GM23248 (cell line): ENCODE measurements at regions not wholly inside any gene's neighbourhood (a gene's known extent, or its start where the extent isn't known, plus 50 kb on each side); places are given as distances from the start of the nearest gene placed in this dataset.

Experiments used
- DNase-seq: peaks from one replicate; pipeline ENCODE4 v3.0.0-alpha.2; 2015
- H2AFZ ChIP-seq: fragments of 200-600 bp; sonication (generic); 2 replicates; pipeline ENCODE4 v1.6.1; 2016; ENCODE audit warnings: antibody characterized with exemption
- H3F3A ChIP-seq: fragments of 200-600 bp; sonication (generic); 2 replicates; pipeline ENCODE4 v1.6.1; 2016; ENCODE audit warnings: mild to moderate bottlenecking, antibody characterized with exemption, mixed run types; ENCODE audit not compliant: insufficient read depth
- H3K27ac ChIP-seq: fragments of 200-600 bp; sonication (generic); 2 replicates; pipeline ENCODE4 v1.5.1; 2016; ENCODE audit warnings: mild to moderate bottlenecking
- H3K27me3 ChIP-seq: fragments of 200-600 bp; sonication (generic); replicated peaks from 2 replicates; pipeline ENCODE4 v1.6.1; 2016; ENCODE audit warnings: mild to moderate bottlenecking; ENCODE audit not compliant: insufficient read depth
- H3K36me3 ChIP-seq: fragments of 200-600 bp; sonication (generic); 2 replicates; pipeline ENCODE4 v1.6.1; 2016; ENCODE audit warnings: low read depth, mild to moderate bottlenecking
- H3K4me1 ChIP-seq: fragments of 200-600 bp; sonication (generic); 2 replicates; pipeline ENCODE4 v1.6.1; 2016; ENCODE audit warnings: mild to moderate bottlenecking; ENCODE audit not compliant: insufficient read depth
- H3K4me2 ChIP-seq: fragments of 200-600 bp; sonication (generic); one replicate; pipeline ENCODE4 v1.6.1; 2016; ENCODE audit warnings: mild to moderate bottlenecking; ENCODE audit not compliant: unreplicated experiment
- H3K4me3 ChIP-seq: fragments of 200-600 bp; sonication (generic); 2 replicates; pipeline ENCODE4 v1.5.1; 2016; ENCODE audit warnings: mild to moderate bottlenecking
- H3K79me2 ChIP-seq: fragments of 200-600 bp; sonication (generic); 2 replicates; pipeline ENCODE4 v1.6.1; 2016; ENCODE audit warnings: mild to moderate bottlenecking; ENCODE audit not compliant: insufficient read depth
- H3K9ac ChIP-seq: fragments of 200-600 bp; sonication (generic); 2 replicates; pipeline ENCODE4 v1.6.1; 2016; ENCODE audit warnings: mild to moderate bottlenecking
- H3K9me2 ChIP-seq: fragments of 200-600 bp; sonication (generic); 2 replicates; pipeline ENCODE4 v1.6.1; 2016; ENCODE audit warnings: mixed run types, mild to moderate bottlenecking, moderate library complexity; ENCODE audit not compliant: insufficient read depth
- H3K9me3 ChIP-seq: fragments of 200-600 bp; sonication (generic); one replicate; pipeline ENCODE4 v1.6.1; 2017; ENCODE audit warnings: low read depth
- H4K20me1 ChIP-seq: fragments of 200-600 bp; sonication (generic); 2 replicates; pipeline ENCODE4 v1.6.0; 2016; ENCODE audit not compliant: insufficient read depth
- EZH2 ChIP-seq: fragments of 200-600 bp; sonication (generic); IDR thresholded peaks from 2 replicates; pipeline ENCODE4 v1.6.1; 2018; ENCODE audit warnings: antibody characterized with exemption, mild to moderate bottlenecking; ENCODE audit not compliant: insufficient read depth, poor library complexity, severe bottlenecking
- EZH2phosphoT487 ChIP-seq: fragments of 200-600 bp; sonication (generic); IDR thresholded peaks from 2 replicates; pipeline ENCODE4 v1.6.1; 2018; ENCODE audit warnings: antibody characterized with exemption, moderate library complexity, mild to moderate bottlenecking, low read depth; ENCODE audit not compliant: insufficient read depth
- WGBS, 2 experiments: methylation state at CpG; one replicate each; pipeline ENCODE4 v1.1.6; 2015 to 2017; ENCODE audit warnings: low lambda C conversion rate in 2 of 2, low coverage in 1 of 2; ENCODE audit errors: missing lambda C conversion rate in 2 of 2; 5-methylcytosine and 5-hydroxymethylcytosine counted together
- in situ Hi-C: fragments of 300-500 bp; cut with MboI; formaldehyde crosslinking; loops from 2 replicates; pipeline ENCODE4 v1.15.0; 2020

DNA sequence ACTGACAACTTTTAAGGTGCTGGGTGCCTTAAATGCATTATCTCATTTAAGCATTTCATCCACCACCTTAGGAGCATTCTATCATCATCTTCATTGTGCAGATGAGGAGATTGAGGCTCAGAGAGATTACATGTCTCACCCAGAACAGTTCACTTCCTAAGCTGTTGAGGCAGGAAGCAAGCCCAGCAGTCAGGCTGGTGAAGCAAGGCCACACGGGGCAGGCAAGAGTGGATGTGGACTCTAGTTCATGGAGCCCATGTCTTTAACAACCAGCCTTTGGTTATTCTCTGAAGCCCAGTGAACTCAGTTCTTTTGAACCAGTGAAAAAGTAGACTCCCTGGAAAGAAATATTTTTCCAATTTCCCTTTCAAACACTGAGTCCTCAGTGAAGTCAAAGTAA is 294.8 kb upstream of the MGAT5 start:
- no peaks in the 10 kb centered on the region for H3K36me3 ChIP-seq
- H3K4me2 ChIP-seq = no peak overlapping the region
- no peak for TF ChIP-seq EZH2
- no peak for TF ChIP-seq EZH2phosphoT487
- no peak overlapping the region for H2AFZ ChIP-seq
- no peaks in the 10 kb centered on the region for H4K20me1 ChIP-seq
- H3K27me3 ChIP-seq = 0 out of 2 replicates have a peak, but pooled peaks cover 3% of the 10 kb centered on the region
- H3K4me1 ChIP-seq = no peaks in the 10 kb centered on the region
- no peak for DNase-seq
- in situ Hi-C loops = no loop called here
- H3K27ac ChIP-seq = no peak overlapping the region
- H3K9ac ChIP-seq = no peak overlapping the region
- no peaks in the 10 kb centered on the region for H3K9me3 ChIP-seq
- 31 to 41% methylated on average over 1 of the region's 1 CpG for WGBS, 2 experiments
- H3F3A ChIP-seq = no peaks in the 10 kb centered on the region
- H3K4me3 ChIP-seq = no peak overlapping the region
- no peaks in the 10 kb centered on the region for H3K79me2 ChIP-seq
- no peaks in the 10 kb centered on the region for H3K9me2 ChIP-seq

- TF ChIP-seq EZH2phosphoT487 = no peak
- no peak for TF ChIP-seq EZH2
- Histone ChIP-seq H3K9me3 (no peaks in the 10 kb centered on the region), H4K20me1 (no peaks in the 10 kb centered on the region), H3K4me2 (no peak overlapping the region), H3K4me3 (no peak overlapping the region), H3K79me2 (no peaks in the 10 kb centered on the region), H3K9ac (no peak overlapping the region), H2AFZ (no peak overlapping the region), H3K9me2 (no peaks in the 10 kb centered on the region), H3K4me1 (no peaks in the 10 kb centered on the region), H3K36me3 (no peaks in the 10 kb centered on the region), H3F3A (no peaks in the 10 kb centered on the region), H3K27ac (no peak overlapping the region), H3K27me3 (peaks cover 16% of the 10 kb centered on the region)
- 20 to 30% methylated on average over 4 of the region's 4 CpGs for WGBS, 2 experiments
- no peak for DNase-seq
- in situ Hi-C loops = no loop called here
These were observed 287.1 kb upstream of the MGAT5 start for GRCh38 chr2:133966720-133967304.

GRCh38 chr2:133967326-133967725 is 286.5 kb upstream of the MGAT5 start:
- TF ChIP-seq EZH2 (no peak), EZH2phosphoT487 (no peak)
- no peak overlapping the region for H2AFZ ChIP-seq

DNA sequence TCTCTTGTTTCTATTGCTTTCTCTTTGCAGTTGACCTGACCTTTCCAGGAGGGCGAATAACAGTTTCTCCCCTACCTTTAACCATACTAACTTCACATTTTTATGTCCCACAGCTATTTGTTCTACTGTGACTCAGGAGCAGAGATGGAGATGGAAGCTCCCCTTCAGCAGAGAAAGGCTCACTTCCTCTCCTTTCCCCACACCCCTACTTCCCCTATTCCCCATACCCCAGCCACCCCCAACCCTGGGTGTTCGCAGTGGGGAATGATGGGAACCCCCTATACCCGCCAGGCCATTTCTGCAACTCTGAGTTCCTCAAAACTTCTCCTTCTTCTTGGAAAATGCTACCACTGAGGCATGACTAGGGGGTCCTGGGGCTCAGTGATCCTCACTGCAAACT is 285.4 kb upstream of the MGAT5 start:
- no peak overlapping the region for H2AFZ ChIP-seq
- no peak overlapping the region for H3K9ac ChIP-seq
- H3K9me3 ChIP-seq = no peaks in the 10 kb centered on the region
- H3K36me3 ChIP-seq = no peaks in the 10 kb centered on the region
- no peak overlapping the region for H3K27ac ChIP-seq
- DNase-seq = no peak
- H3K4me2 ChIP-seq = no peak overlapping the region
- no peaks in the 10 kb centered on the region for H3K9me2 ChIP-seq
- no peak overlapping the region for H3K4me3 ChIP-seq
- no peaks in the 10 kb centered on the region for H4K20me1 ChIP-seq
- in situ Hi-C loops = no loop called here
- H3K4me1 ChIP-seq = no peaks in the 10 kb centered on the region; the same call in 1 of the 2 replicates
- WGBS, 2 experiments = 26 to 27% methylated on average over 3 of the region's 3 CpGs
- TF ChIP-seq EZH2phosphoT487 (no peak), EZH2 (no peak)
- no peaks in the 10 kb centered on the region for H3K79me2 ChIP-seq
- H3K27me3 ChIP-seq = peaks cover 20% of the 10 kb centered on the region
- no peaks in the 10 kb centered on the region for H3F3A ChIP-seq

More at GRCh38 chr2:133967326-133967725, 286.5 kb upstream of the MGAT5 start:
- no peak overlapping the region for H3K9ac ChIP-seq
- 19 to 31% methylated on average over 4 of the region's 4 CpGs for WGBS, 2 experiments
- no peaks in the 10 kb centered on the region for H4K20me1 ChIP-seq
- in situ Hi-C loops = no loop called here
- H3K27me3 ChIP-seq = peaks cover 17% of the 10 kb centered on the region
- H3K4me1 ChIP-seq = no peaks in the 10 kb centered on the region
- no peaks in the 10 kb centered on the region for H3K9me2 ChIP-seq
- no peak for DNase-seq
- H3K36me3 ChIP-seq = no peaks in the 10 kb centered on the region
- H3K27ac ChIP-seq = no peak overlapping the region
- no peak overlapping the region for H3K4me2 ChIP-seq
- H3K4me3 ChIP-seq = no peak overlapping the region
- H3F3A ChIP-seq = no peaks in the 10 kb centered on the region
- no peaks in the 10 kb centered on the region for H3K9me3 ChIP-seq
- no peaks in the 10 kb centered on the region for H3K79me2 ChIP-seq

DNA sequence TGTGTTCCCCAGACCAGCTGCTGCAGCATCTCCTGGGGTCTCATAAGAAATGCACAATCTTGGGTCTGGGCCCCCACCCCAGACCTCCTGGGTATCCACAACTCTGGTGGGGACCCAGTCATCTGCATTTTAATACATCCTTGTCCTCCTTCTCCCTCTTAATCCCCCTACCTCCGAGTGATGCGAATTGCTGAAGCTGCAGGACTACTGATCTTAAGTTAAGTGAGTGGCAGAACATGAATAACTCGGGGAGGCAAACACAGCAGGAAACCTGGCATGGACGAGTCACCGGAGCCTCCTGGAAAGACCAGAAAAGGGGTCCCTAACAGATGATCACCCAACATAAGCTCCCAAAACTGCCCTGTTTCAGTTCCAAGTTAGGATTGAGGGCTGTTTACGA is 283.2 kb upstream of the MGAT5 start:
- no peak overlapping the region for H3K9ac ChIP-seq
- DNase-seq = no peak
- H3K27ac ChIP-seq = no peak overlapping the region
- no peaks in the 10 kb centered on the region for H3K36me3 ChIP-seq
- H3K27me3 ChIP-seq = peaks cover 22% of the 10 kb centered on the region
- H3K4me3 ChIP-seq = no peak overlapping the region
- H3K9me2 ChIP-seq = no peaks in the 10 kb centered on the region
- no peak overlapping the region for H3K4me2 ChIP-seq
- no peaks in the 10 kb centered on the region; the same call in 1 of the 2 replicates for H3K4me1 ChIP-seq
- TF ChIP-seq EZH2 = no peak
- TF ChIP-seq EZH2phosphoT487 = no peak
- no peaks in the 10 kb centered on the region for H3F3A ChIP-seq
- 32 to 34% methylated on average over 6 of the region's 6 CpGs for WGBS, 2 experiments
- no peaks in the 10 kb centered on the region for H4K20me1 ChIP-seq
- H2AFZ ChIP-seq = no peak overlapping the region
- H3K79me2 ChIP-seq = no peaks in the 10 kb centered on the region
- in situ Hi-C loops = no loop called here
- H3K9me3 ChIP-seq = no peaks in the 10 kb centered on the region
